ENCODE measurements at regions not wholly inside any gene's neighbourhood (a gene's known extent, or its start where the extent isn't known, plus 50 kb on each side); places are given as distances from the start of the nearest gene placed in this dataset.

DNA sequence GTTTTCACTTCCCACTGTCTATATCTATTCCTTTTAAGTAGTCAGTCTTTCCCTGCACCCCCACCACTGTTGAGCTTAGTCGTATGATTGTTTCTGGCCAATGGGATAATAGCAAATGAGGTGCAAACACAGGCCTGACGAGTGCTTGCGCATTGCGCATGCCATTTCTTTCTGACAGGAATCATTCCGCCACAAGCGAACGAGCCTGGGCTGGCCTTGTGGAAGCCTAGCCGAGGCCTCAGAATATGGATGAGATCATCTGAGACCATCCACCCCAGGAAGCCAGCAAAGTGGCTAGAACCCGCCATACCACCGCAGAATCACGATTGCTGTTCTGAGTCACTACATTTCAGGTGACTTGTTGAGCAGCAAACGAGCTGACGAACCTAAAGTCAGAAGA, 52.2 kb upstream of the PRL start:
- ATAC-seq (no peak), DNase-seq (no peak)
- no peaks in the 10 kb centered on the region for H3K9me3 ChIP-seq
- H3K4me3 ChIP-seq = no peak overlapping the region
- H3K27ac ChIP-seq = no peak overlapping the region
- intact Hi-C loops (cut with DNase I) = no loop called here
- no peaks in the 10 kb centered on the region for H3K27me3 ChIP-seq
- no peak for TF ChIP-seq POLR2A (IDR thresholded peaks at IDR 0.05)
- TF ChIP-seq, protein P1, sequence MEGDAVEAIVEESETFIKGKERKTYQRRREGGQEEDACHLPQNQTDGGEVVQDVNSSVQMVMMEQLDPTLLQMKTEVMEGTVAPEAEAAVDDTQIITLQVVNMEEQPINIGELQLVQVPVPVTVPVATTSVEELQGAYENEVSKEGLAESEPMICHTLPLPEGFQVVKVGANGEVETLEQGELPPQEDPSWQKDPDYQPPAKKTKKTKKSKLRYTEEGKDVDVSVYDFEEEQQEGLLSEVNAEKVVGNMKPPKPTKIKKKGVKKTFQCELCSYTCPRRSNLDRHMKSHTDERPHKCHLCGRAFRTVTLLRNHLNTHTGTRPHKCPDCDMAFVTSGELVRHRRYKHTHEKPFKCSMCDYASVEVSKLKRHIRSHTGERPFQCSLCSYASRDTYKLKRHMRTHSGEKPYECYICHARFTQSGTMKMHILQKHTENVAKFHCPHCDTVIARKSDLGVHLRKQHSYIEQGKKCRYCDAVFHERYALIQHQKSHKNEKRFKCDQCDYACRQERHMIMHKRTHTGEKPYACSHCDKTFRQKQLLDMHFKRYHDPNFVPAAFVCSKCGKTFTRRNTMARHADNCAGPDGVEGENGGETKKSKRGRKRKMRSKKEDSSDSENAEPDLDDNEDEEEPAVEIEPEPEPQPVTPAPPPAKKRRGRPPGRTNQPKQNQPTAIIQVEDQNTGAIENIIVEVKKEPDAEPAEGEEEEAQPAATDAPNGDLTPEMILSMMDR (IDR thresholded peaks at IDR 0.05) = no peak
- H3K36me3 ChIP-seq = no peaks in the 10 kb centered on the region
- WGBS, 4 donors = 96 to 98% (median 97%) methylated on average over 13 of the region's 13 CpGs
- H3K4me1 ChIP-seq = no peaks in the 10 kb centered on the region

DNA sequence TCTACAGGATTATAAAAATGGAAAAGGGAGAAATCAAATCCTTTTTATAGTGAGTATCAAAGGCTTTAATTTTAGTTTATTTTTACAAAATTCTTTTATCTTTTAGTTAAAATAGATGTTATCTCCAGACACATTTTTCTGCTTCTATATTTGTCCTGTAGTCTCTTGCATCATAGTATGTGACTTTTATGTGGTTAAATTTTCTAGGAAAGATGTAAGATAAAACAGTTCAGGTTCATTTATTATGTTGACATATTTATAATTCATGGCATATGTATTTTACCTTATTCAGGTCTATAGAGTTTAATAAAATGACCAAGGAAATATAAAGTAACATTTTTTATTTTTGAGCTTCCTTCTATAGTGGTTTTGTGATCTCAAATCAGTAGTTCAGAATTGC, 52.7 kb upstream of the PRL start:
- TF ChIP-seq, protein P1 (IDR thresholded peaks at IDR 0.05) = no peak
- TF ChIP-seq POLR2A (IDR thresholded peaks at IDR 0.05) = no peak
- Histone ChIP-seq H3K4me1 (no peaks in the 10 kb centered on the region), H3K36me3 (no peaks in the 10 kb centered on the region), H3K27me3 (no peaks in the 10 kb centered on the region), H3K4me3 (no peak overlapping the region), H3K9me3 (no peaks in the 10 kb centered on the region), H3K27ac (no peak overlapping the region)
- intact Hi-C loops (cut with DNase I) = no loop called here
- DNase-seq (no peak), ATAC-seq (no peak)

DNA sequence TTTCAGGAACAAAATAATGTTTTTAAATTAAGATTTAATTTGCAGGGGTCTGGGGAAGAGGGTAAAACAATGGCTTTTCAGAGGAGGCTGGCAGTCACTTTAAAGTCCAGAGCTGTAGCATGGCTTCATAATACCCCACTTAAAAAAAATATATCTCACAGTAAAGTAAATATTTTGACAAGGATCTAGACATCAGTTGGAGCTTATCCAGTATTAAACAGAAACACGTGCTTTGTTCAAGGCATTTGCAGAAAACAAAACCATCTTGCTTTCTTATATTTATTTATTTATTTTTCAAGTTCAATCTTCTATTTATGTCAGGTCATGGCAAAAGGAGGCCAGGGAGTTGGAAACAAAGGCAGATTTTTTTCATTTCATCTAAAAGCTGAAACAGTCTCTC, 53.3 kb upstream of the PRL start:
- no peak for ATAC-seq
- DNase-seq = no peak
- Histone ChIP-seq H3K9me3 (no peaks in the 10 kb centered on the region), H3K27ac (no peak overlapping the region), H3K36me3 (no peaks in the 10 kb centered on the region), H3K4me3 (no peak overlapping the region), H3K4me1 (no peaks in the 10 kb centered on the region), H3K27me3 (no peaks in the 10 kb centered on the region)
- intact Hi-C loops (cut with DNase I) = no loop called here
- WGBS, 4 donors = 54 to 61% (median 57%) methylated on average over 1 of the region's 1 CpG
- no peak for TF ChIP-seq POLR2A (IDR thresholded peaks at IDR 0.05)
- TF ChIP-seq, protein P1 (IDR thresholded peaks at IDR 0.05) = no peak

DNA sequence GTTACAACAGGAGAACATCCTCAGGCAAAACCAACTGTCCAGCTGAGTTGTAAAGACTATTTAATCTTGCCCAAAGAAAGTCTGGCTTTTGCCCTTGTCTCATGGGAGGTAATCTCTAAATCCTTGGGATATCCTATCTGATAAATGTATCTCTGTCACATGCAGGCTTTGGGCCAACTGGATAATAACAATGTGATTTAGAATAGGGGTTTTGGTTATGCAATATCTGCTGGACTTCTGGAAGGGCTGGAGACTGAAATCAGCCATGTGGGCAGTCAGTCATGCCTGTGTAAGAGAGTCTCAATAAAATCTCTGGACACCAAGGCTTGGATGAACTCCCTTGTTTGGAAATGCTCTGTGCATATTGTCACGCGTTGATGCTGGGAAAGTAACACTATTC, 56.3 kb upstream of the PRL start:
- H3K27ac ChIP-seq = no peak overlapping the region
- DNase-seq (no peak), ATAC-seq (no peak)
- no peaks in the 10 kb centered on the region for H3K9me3 ChIP-seq
- 88 to 100% (median 92%) methylated on average over 2 of the region's 2 CpGs for WGBS, 4 donors
- no peak overlapping the region for H3K4me3 ChIP-seq
- H3K27me3 ChIP-seq = no peaks in the 10 kb centered on the region
- intact Hi-C loops (cut with DNase I) = no loop called here
- H3K4me1 ChIP-seq = no peaks in the 10 kb centered on the region
- no peaks in the 10 kb centered on the region for H3K36me3 ChIP-seq
- TF ChIP-seq, protein P1 (IDR thresholded peaks at IDR 0.05) = no peak
- no peak for TF ChIP-seq POLR2A (IDR thresholded peaks at IDR 0.05)
